ENCODE measurements at regions not wholly inside any gene's neighbourhood (a gene's known extent, or its start where the extent isn't known, plus 50 kb on each side); places are given as distances from the start of the nearest gene placed in this dataset.

- no peak for DNase-seq (ENCODE audit: low read depth in 1 of 2, low spot score in 1 of 2)
- in situ Hi-C loops (cut with HindIII; ENCODE audit: low pct_unique_long_range_greater_than_20kb, low sequenced_read_pairs) = no loop called here
- no peak for TF ChIP-seq JUND (IDR thresholded peaks at IDR 0.05; ENCODE audit: low read depth)
Observed at GRCh38 chr2:611519-611918, 65.7 kb downstream of the TMEM18 start.

- TF ChIP-seq JUND (IDR thresholded peaks at IDR 0.05; ENCODE audit: low read depth) = no peak
- in situ Hi-C loops (cut with HindIII; ENCODE audit: low pct_unique_long_range_greater_than_20kb, low sequenced_read_pairs) = no loop called here
- DNase-seq (ENCODE audit: low read depth in 1 of 2, low spot score in 1 of 2) = no peak
Observed at GRCh38 chr2:610491-610890, 66.7 kb downstream of the TMEM18 start.

- DNase-seq (ENCODE audit: low read depth in 1 of 2, low spot score in 1 of 2) = no peak
- in situ Hi-C loops (cut with HindIII; ENCODE audit: low pct_unique_long_range_greater_than_20kb, low sequenced_read_pairs) = no loop called here
Observed at GRCh38 chr2:609881-610280, 67.3 kb downstream of the TMEM18 start.

GRCh38 chr2:609449-609848 is 67.8 kb downstream of the TMEM18 start:
- no peak for TF ChIP-seq JUND (IDR thresholded peaks at IDR 0.05; ENCODE audit: low read depth)
- in situ Hi-C loops (cut with HindIII; ENCODE audit: low pct_unique_long_range_greater_than_20kb, low sequenced_read_pairs) = no loop called here

More at GRCh38 chr2:609881-610280, 67.3 kb downstream of the TMEM18 start:
- TF ChIP-seq JUND (IDR thresholded peaks at IDR 0.05; ENCODE audit: low read depth) = no peak

GRCh38 chr2:608711-609110 is 68.5 kb downstream of the TMEM18 start:
- TF ChIP-seq JUND (IDR thresholded peaks at IDR 0.05; ENCODE audit: low read depth) = no peak
- DNase-seq (ENCODE audit: low read depth in 1 of 2, low spot score in 1 of 2) = no peak
- in situ Hi-C loops (cut with HindIII; ENCODE audit: low pct_unique_long_range_greater_than_20kb, low sequenced_read_pairs) = no loop called here

More at GRCh38 chr2:609449-609848, 67.8 kb downstream of the TMEM18 start:
- DNase-seq (ENCODE audit: low read depth in 1 of 2, low spot score in 1 of 2) = no peak

- TF ChIP-seq JUND (IDR thresholded peaks at IDR 0.05; ENCODE audit: low read depth) = no peak
- in situ Hi-C loops (cut with HindIII; ENCODE audit: low pct_unique_long_range_greater_than_20kb, low sequenced_read_pairs) = no loop called here
- no peak for DNase-seq (ENCODE audit: low read depth in 1 of 2, low spot score in 1 of 2)
Observed at GRCh38 chr2:608297-608696, 68.9 kb downstream of the TMEM18 start.

- in situ Hi-C loops (cut with HindIII; ENCODE audit: low pct_unique_long_range_greater_than_20kb, low sequenced_read_pairs) = no loop called here
- DNase-seq (ENCODE audit: low read depth in 1 of 2, low spot score in 1 of 2) = no peak
- TF ChIP-seq JUND (IDR thresholded peaks at IDR 0.05; ENCODE audit: low read depth) = no peak
Observed at GRCh38 chr2:607709-608108, 69.5 kb downstream of the TMEM18 start.

- in situ Hi-C loops (cut with HindIII; ENCODE audit: low pct_unique_long_range_greater_than_20kb, low sequenced_read_pairs) = no loop called here
- no peak for TF ChIP-seq JUND (IDR thresholded peaks at IDR 0.05; ENCODE audit: low read depth)
Observed at GRCh38 chr2:607172-607571, 70.0 kb downstream of the TMEM18 start.

GRCh38 chr2:605674-606608 is 71.3 kb downstream of the TMEM18 start:
- TF ChIP-seq JUND (IDR thresholded peaks at IDR 0.05; ENCODE audit: low read depth) = no peak
- no peak for DNase-seq (ENCODE audit: low read depth in 1 of 2, low spot score in 1 of 2)
- in situ Hi-C loops (cut with HindIII; ENCODE audit: low pct_unique_long_range_greater_than_20kb, low sequenced_read_pairs) = no loop called here

More at GRCh38 chr2:607172-607571, 70.0 kb downstream of the TMEM18 start:
- no peak for DNase-seq (ENCODE audit: low read depth in 1 of 2, low spot score in 1 of 2)

- in situ Hi-C loops (cut with HindIII; ENCODE audit: low pct_unique_long_range_greater_than_20kb, low sequenced_read_pairs) = no loop called here
- TF ChIP-seq JUND (IDR thresholded peaks at IDR 0.05; ENCODE audit: low read depth) = no peak
- DNase-seq (ENCODE audit: low read depth in 1 of 2, low spot score in 1 of 2) = no peak
Observed at GRCh38 chr2:604854-605524, 72.2 kb downstream of the TMEM18 start.

GRCh38 chr2:604385-604784 is 72.8 kb downstream of the TMEM18 start:
- DNase-seq (ENCODE audit: low read depth in 1 of 2, low spot score in 1 of 2) = peak in 1 of 2 experiments; percentile 5
- TF ChIP-seq JUND (IDR thresholded peaks at IDR 0.05; ENCODE audit: low read depth) = no peak
- in situ Hi-C loops (cut with HindIII; ENCODE audit: low pct_unique_long_range_greater_than_20kb, low sequenced_read_pairs) = no loop called here

GRCh38 chr2:603869-604268 is 73.3 kb downstream of the TMEM18 start:
- in situ Hi-C loops (cut with HindIII; ENCODE audit: low pct_unique_long_range_greater_than_20kb, low sequenced_read_pairs) = no loop called here
- no peak for TF ChIP-seq JUND (IDR thresholded peaks at IDR 0.05; ENCODE audit: low read depth)

GRCh38 chr2:603427-603826 is 73.8 kb downstream of the TMEM18 start:
- in situ Hi-C loops (cut with HindIII; ENCODE audit: low pct_unique_long_range_greater_than_20kb, low sequenced_read_pairs) = no loop called here
- TF ChIP-seq JUND (IDR thresholded peaks at IDR 0.05; ENCODE audit: low read depth) = no peak
- peak in 1 of 2 experiments; percentile 18 for DNase-seq (ENCODE audit: low read depth in 1 of 2, low spot score in 1 of 2)

More at GRCh38 chr2:603869-604268, 73.3 kb downstream of the TMEM18 start:
- DNase-seq (ENCODE audit: low read depth in 1 of 2, low spot score in 1 of 2) = peak in 1 of 2 experiments; percentile 20

All from T47D (cell line).